GM23248 (cell line): ENCODE measurements at regions not wholly inside any gene's neighbourhood (a gene's known extent, or its start where the extent isn't known, plus 50 kb on each side); places are given as distances from the start of the nearest gene placed in this dataset.

ENCODE experiments used
- DNase-seq: peaks from one replicate; pipeline ENCODE4 v3.0.0-alpha.2; 2015
- H2AFZ ChIP-seq: fragments of 200-600 bp; sonication (generic); 2 replicates; pipeline ENCODE4 v1.6.1; 2016; ENCODE audit warnings: antibody characterized with exemption
- H3F3A ChIP-seq: fragments of 200-600 bp; sonication (generic); 2 replicates; pipeline ENCODE4 v1.6.1; 2016; ENCODE audit warnings: mild to moderate bottlenecking, antibody characterized with exemption, mixed run types; ENCODE audit not compliant: insufficient read depth
- H3K27ac ChIP-seq: fragments of 200-600 bp; sonication (generic); 2 replicates; pipeline ENCODE4 v1.5.1; 2016; ENCODE audit warnings: mild to moderate bottlenecking
- H3K27me3 ChIP-seq: fragments of 200-600 bp; sonication (generic); replicated peaks from 2 replicates; pipeline ENCODE4 v1.6.1; 2016; ENCODE audit warnings: mild to moderate bottlenecking; ENCODE audit not compliant: insufficient read depth
- H3K36me3 ChIP-seq: fragments of 200-600 bp; sonication (generic); 2 replicates; pipeline ENCODE4 v1.6.1; 2016; ENCODE audit warnings: low read depth, mild to moderate bottlenecking
- H3K4me1 ChIP-seq: fragments of 200-600 bp; sonication (generic); 2 replicates; pipeline ENCODE4 v1.6.1; 2016; ENCODE audit warnings: mild to moderate bottlenecking; ENCODE audit not compliant: insufficient read depth
- H3K4me2 ChIP-seq: fragments of 200-600 bp; sonication (generic); one replicate; pipeline ENCODE4 v1.6.1; 2016; ENCODE audit warnings: mild to moderate bottlenecking; ENCODE audit not compliant: unreplicated experiment
- H3K4me3 ChIP-seq: fragments of 200-600 bp; sonication (generic); 2 replicates; pipeline ENCODE4 v1.5.1; 2016; ENCODE audit warnings: mild to moderate bottlenecking
- H3K79me2 ChIP-seq: fragments of 200-600 bp; sonication (generic); 2 replicates; pipeline ENCODE4 v1.6.1; 2016; ENCODE audit warnings: mild to moderate bottlenecking; ENCODE audit not compliant: insufficient read depth
- H3K9ac ChIP-seq: fragments of 200-600 bp; sonication (generic); 2 replicates; pipeline ENCODE4 v1.6.1; 2016; ENCODE audit warnings: mild to moderate bottlenecking
- H3K9me2 ChIP-seq: fragments of 200-600 bp; sonication (generic); 2 replicates; pipeline ENCODE4 v1.6.1; 2016; ENCODE audit warnings: mixed run types, mild to moderate bottlenecking, moderate library complexity; ENCODE audit not compliant: insufficient read depth
- H3K9me3 ChIP-seq: fragments of 200-600 bp; sonication (generic); one replicate; pipeline ENCODE4 v1.6.1; 2017; ENCODE audit warnings: low read depth
- H4K20me1 ChIP-seq: fragments of 200-600 bp; sonication (generic); 2 replicates; pipeline ENCODE4 v1.6.0; 2016; ENCODE audit not compliant: insufficient read depth
- EZH2 ChIP-seq: fragments of 200-600 bp; sonication (generic); IDR thresholded peaks from 2 replicates; pipeline ENCODE4 v1.6.1; 2018; ENCODE audit warnings: antibody characterized with exemption, mild to moderate bottlenecking; ENCODE audit not compliant: insufficient read depth, poor library complexity, severe bottlenecking
- EZH2phosphoT487 ChIP-seq: fragments of 200-600 bp; sonication (generic); IDR thresholded peaks from 2 replicates; pipeline ENCODE4 v1.6.1; 2018; ENCODE audit warnings: antibody characterized with exemption, moderate library complexity, mild to moderate bottlenecking, low read depth; ENCODE audit not compliant: insufficient read depth
- WGBS, 2 experiments: methylation state at CpG; one replicate each; pipeline ENCODE4 v1.1.6; 2015 to 2017; ENCODE audit warnings: low lambda C conversion rate in 2 of 2, low coverage in 1 of 2; ENCODE audit errors: missing lambda C conversion rate in 2 of 2; 5-methylcytosine and 5-hydroxymethylcytosine counted together
- in situ Hi-C: fragments of 300-500 bp; cut with MboI; formaldehyde crosslinking; loops from 2 replicates; pipeline ENCODE4 v1.15.0; 2020

GRCh38 chr13:22770891-22771290 lies 409.9 kb upstream of the SGCG start:
- no peaks in the 10 kb centered on the region for H3K9me3 ChIP-seq
- in situ Hi-C loops = loop anchor here (25.0 kb wide), 1 partner anchor 1134 kb away; no protein-coding TSS in a partner anchor
- DNase-seq = no peak
- H3K4me3 ChIP-seq = no peak overlapping the region
- no peak overlapping the region for H3K4me2 ChIP-seq
- H3F3A ChIP-seq = no peaks in the 10 kb centered on the region
- H4K20me1 ChIP-seq = no peaks in the 10 kb centered on the region
- no peaks in the 10 kb centered on the region for H3K9me2 ChIP-seq
- no peaks in the 10 kb centered on the region for H3K79me2 ChIP-seq
- H3K9ac ChIP-seq = no peak overlapping the region
- no peak overlapping the region for H2AFZ ChIP-seq
- H3K27ac ChIP-seq = no peak overlapping the region
- H3K4me1 ChIP-seq = no peaks in the 10 kb centered on the region
- no peaks in the 10 kb centered on the region; the same call in 1 of the 2 replicates for H3K27me3 ChIP-seq
- no peaks in the 10 kb centered on the region for H3K36me3 ChIP-seq
- TF ChIP-seq EZH2 (no peak), EZH2phosphoT487 (no peak)
- 71 to 75% methylated on average over 23 of the region's 23 CpGs for WGBS, 2 experiments

GRCh38 chr13:22773465-22773864 lies 407.3 kb upstream of the SGCG start:
- Histone ChIP-seq H3K9ac (no peak overlapping the region), H3K4me3 (no peak overlapping the region), H3K27me3 (no peaks in the 10 kb centered on the region), H3K36me3 (no peaks in the 10 kb centered on the region), H3K79me2 (no peaks in the 10 kb centered on the region), H3K9me2 (no peaks in the 10 kb centered on the region), H2AFZ (no peak overlapping the region), H3K4me2 (no peak overlapping the region), H3K4me1 (no peaks in the 10 kb centered on the region), H4K20me1 (no peaks in the 10 kb centered on the region), H3F3A (no peaks in the 10 kb centered on the region), H3K27ac (no peak overlapping the region), H3K9me3 (no peaks in the 10 kb centered on the region)
- DNase-seq = no peak
- in situ Hi-C loops = loop anchor here (25.0 kb wide), 1 partner anchor 1136 kb away; no protein-coding TSS in a partner anchor
- no peak for TF ChIP-seq EZH2
- TF ChIP-seq EZH2phosphoT487 = no peak
- 19 to 21% methylated on average over 3 of the region's 3 CpGs for WGBS, 2 experiments

- in situ Hi-C loops = no loop called here
These were observed 404.2 kb upstream of the SGCG start for GRCh38 chr13:22776394-22777186.

GRCh38 chr13:22777207-22777606 lies 403.6 kb upstream of the SGCG start:
- no peak overlapping the region for H3K4me3 ChIP-seq
- 20 to 23% methylated on average over 2 of the region's 2 CpGs for WGBS, 2 experiments

More at GRCh38 chr13:22776394-22777186, 404.2 kb upstream of the SGCG start:
- no peak for DNase-seq
- Histone ChIP-seq H2AFZ (no peak overlapping the region), H3K36me3 (no peaks in the 10 kb centered on the region), H3K4me1 (no peaks in the 10 kb centered on the region), H3K27me3 (no peaks in the 10 kb centered on the region), H3K9me3 (no peaks in the 10 kb centered on the region), H3K79me2 (no peaks in the 10 kb centered on the region), H3K4me2 (no peak overlapping the region), H3K9me2 (no peaks in the 10 kb centered on the region), H3K9ac (no peak overlapping the region), H4K20me1 (no peaks in the 10 kb centered on the region), H3K27ac (no peak overlapping the region), H3F3A (no peaks in the 10 kb centered on the region), H3K4me3 (no peak overlapping the region)
- no peak for TF ChIP-seq EZH2
- TF ChIP-seq EZH2phosphoT487 = no peak
- WGBS, 2 experiments = 55 to 58% methylated on average over 15 of the region's 15 CpGs

More at GRCh38 chr13:22777207-22777606, 403.6 kb upstream of the SGCG start:
- Histone ChIP-seq H3K9me3 (no peaks in the 10 kb centered on the region), H3K36me3 (no peaks in the 10 kb centered on the region), H3K4me2 (no peak overlapping the region), H2AFZ (no peak overlapping the region), H3K27ac (no peak overlapping the region), H3K79me2 (no peaks in the 10 kb centered on the region), H3K9ac (no peak overlapping the region), H3K9me2 (no peaks in the 10 kb centered on the region), H3K4me1 (no peaks in the 10 kb centered on the region), H3F3A (no peaks in the 10 kb centered on the region), H4K20me1 (no peaks in the 10 kb centered on the region), H3K27me3 (no peaks in the 10 kb centered on the region)
- in situ Hi-C loops = no loop called here
- no peak for TF ChIP-seq EZH2
- TF ChIP-seq EZH2phosphoT487 = no peak
- DNase-seq = no peak
